Spleen (tissue), 11 donors: ENCODE measurements at regions not wholly inside any gene's neighbourhood (a gene's known extent, or its start where the extent isn't known, plus 50 kb on each side); places are given as distances from the start of the nearest gene placed in this dataset.
"Not testable (repeated sequence)": the region's sequence is repeated elsewhere in the genome, so short reads cannot be mapped to it uniquely, and the experiment has no call there.

Source experiments
- DNase-seq: peaks from one replicate; pipeline ENCODE4 v3.0.0-alpha.2; 2020
- H3K27ac ChIP-seq, 8 donors: fragments of 200-600 bp; sonication (generic) in 7 of 8; 1 replicate in 4 of 8; 2 replicates in 4 of 8; pipeline versions ENCODE4 v1.5.0 to v1.8.0; 2016 to 2021; ENCODE audit warnings: inconsistent platforms in 4 of 8, mild to moderate bottlenecking in 4 of 8, moderate library complexity in 1 of 8
- H3K27me3 ChIP-seq, 7 donors: fragments of 200-600 bp; sonication (generic) in 6 of 7; replicated peaks in 1 of 7; 1 replicate in 4 of 7; 2 replicates in 3 of 7; pipeline versions ENCODE4 v1.5.0 to v1.8.0; 2016 to 2021; ENCODE audit warnings: inconsistent platforms in 3 of 7, mild to moderate bottlenecking in 1 of 7
- H3K36me3 ChIP-seq, 6 donors: fragments of 200-600 bp; sonication (generic) in 5 of 6; 1 replicate in 4 of 6; 2 replicates in 2 of 6; pipeline versions ENCODE4 v1.5.0 to v1.8.0; 2016 to 2021; ENCODE audit warnings: inconsistent platforms in 2 of 6
- H3K4me1 ChIP-seq, 6 donors: fragments of 200-600 bp; sonication (generic) in 5 of 6; 1 replicate in 3 of 6; 2 replicates in 3 of 6; pipeline versions ENCODE4 v1.5.0 to v1.8.0; 2016 to 2021; ENCODE audit warnings: inconsistent platforms in 3 of 6
- H3K4me3 ChIP-seq, 8 donors: fragments of 200-600 bp; sonication (generic) in 7 of 8; 1 replicate in 4 of 8; 2 replicates in 4 of 8; pipeline versions ENCODE4 v1.5.0 to v1.8.0; 2016 to 2021; ENCODE audit warnings: inconsistent platforms in 4 of 8, mild to moderate bottlenecking in 4 of 8, moderate library complexity in 2 of 8
- H3K9me3 ChIP-seq, 8 donors: fragments of 200-600 bp; sonication (generic) in 7 of 8; 1 replicate in 4 of 8; 2 replicates in 4 of 8; pipeline versions ENCODE4 v1.5.0 to v1.8.0; 2016 to 2021; ENCODE audit warnings: inconsistent platforms in 4 of 8
- POLR2A ChIP-seq, 3 donors: fragments of 450-650 bp; IDR thresholded peaks; one replicate each; pipeline ENCODE4 v1.5.1; 2017; ENCODE audit warnings: antibody characterized with exemption in 3 of 3, mild to moderate bottlenecking in 1 of 3
- POLR2AphosphoS5 ChIP-seq, 3 donors: sonication (generic); formaldehyde crosslinking; IDR thresholded peaks; one replicate each; pipeline ENCODE4 v1.5.1; 2017; ENCODE audit warnings: antibody characterized with exemption in 3 of 3
- WGBS, 5 donors: extraction: QIAGEN DNeasy Blood & Tissue Kit in 3 of 5; methylation state at CpG; one replicate each; pipeline versions ENCODE4 v1.1.5 to v1.1.7; 2013 to 2018; 5-methylcytosine and 5-hydroxymethylcytosine counted together
- intact Hi-C: fragments of 100-400 bp; cut with DNase I; formaldehyde crosslinking; loops from one replicate; pipeline ENCODE4 v1.15.0; 2023; ENCODE audit warnings: low total_unique reads
- TF ChIP-seq, protein P1 (sequence below), 11 experiments: fragments of 200-600 bp in 7 of 11; fragments of 450-650 bp in 4 of 11; sonication (generic) in 4 of 11; IDR thresholded peaks in 8 of 11; conservative IDR thresholded peaks in 3 of 11; 1 replicate in 7 of 11; 2 replicates in 4 of 11; pipeline versions ENCODE4 v1.4.0 to v1.8.0; 2016 to 2021; ENCODE audit warnings: antibody characterized with exemption in 11 of 11, inconsistent platforms in 4 of 11, mild to moderate bottlenecking in 1 of 11
- donor health status: healthy with polysubstance abuse.
- donor health status: DM: no; HTN: no; CAD: no; lungs with moderate emphysema.
- donor health status: DM: no; HTN: no; CAD: no.
- donor health status: Bipolar disorder and iron deficiency.
- donor health status: healthy.
- donor health status: DM: no; HTN: no; CAD: no.
- donor health status: DM: yes; HTN: yes; CAD: no.

DNA sequence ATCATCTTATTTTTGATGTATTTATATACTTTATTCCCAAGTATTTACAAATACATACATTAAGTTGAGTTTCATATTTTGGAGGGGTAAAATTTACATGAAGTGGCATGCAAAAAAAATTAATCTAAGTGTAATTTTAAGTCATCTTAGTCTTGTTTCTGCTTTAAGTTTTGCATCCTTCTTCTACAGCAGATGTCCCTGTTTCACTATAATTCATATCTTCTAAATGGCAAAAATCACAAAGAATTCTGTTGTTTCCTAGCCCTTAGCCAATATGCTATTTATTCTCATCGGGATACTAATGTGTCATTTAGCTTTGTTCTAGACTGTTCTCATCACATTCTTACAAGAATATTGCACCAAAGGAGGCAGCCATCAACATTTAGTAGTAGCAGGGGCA is 831.9 kb downstream of the GBE1 start:
- Histone ChIP-seq H3K27me3 (no peaks in the 10 kb centered on the region), H3K27ac (no peak overlapping the region), H3K36me3 (no peaks in the 10 kb centered on the region), H3K4me3 (no peak overlapping the region), H3K9me3 (peaks cover 0 to 61% (median 34%) of the 10 kb centered on the region in 8 donors), H3K4me1 (no peaks in the 10 kb centered on the region)
- DNase-seq: no peak
- WGBS, 5 donors: 88 to 95% (median 91%) methylated on average over 1 of the region's 1 CpG
- TF ChIP-seq POLR2A (IDR thresholded peaks at IDR 0.05) (no peak), POLR2AphosphoS5 (IDR thresholded peaks at IDR 0.05) (no peak)
- TF ChIP-seq, protein P1, sequence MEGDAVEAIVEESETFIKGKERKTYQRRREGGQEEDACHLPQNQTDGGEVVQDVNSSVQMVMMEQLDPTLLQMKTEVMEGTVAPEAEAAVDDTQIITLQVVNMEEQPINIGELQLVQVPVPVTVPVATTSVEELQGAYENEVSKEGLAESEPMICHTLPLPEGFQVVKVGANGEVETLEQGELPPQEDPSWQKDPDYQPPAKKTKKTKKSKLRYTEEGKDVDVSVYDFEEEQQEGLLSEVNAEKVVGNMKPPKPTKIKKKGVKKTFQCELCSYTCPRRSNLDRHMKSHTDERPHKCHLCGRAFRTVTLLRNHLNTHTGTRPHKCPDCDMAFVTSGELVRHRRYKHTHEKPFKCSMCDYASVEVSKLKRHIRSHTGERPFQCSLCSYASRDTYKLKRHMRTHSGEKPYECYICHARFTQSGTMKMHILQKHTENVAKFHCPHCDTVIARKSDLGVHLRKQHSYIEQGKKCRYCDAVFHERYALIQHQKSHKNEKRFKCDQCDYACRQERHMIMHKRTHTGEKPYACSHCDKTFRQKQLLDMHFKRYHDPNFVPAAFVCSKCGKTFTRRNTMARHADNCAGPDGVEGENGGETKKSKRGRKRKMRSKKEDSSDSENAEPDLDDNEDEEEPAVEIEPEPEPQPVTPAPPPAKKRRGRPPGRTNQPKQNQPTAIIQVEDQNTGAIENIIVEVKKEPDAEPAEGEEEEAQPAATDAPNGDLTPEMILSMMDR (IDR thresholded peaks at IDR 0.05 in 8 of 11, conservative IDR thresholded peaks at IDR 0.05 in 3 of 11): no peak
- intact Hi-C loops: no loop called here

GRCh38 chr3:80914854-80915253 is 846.6 kb downstream of the GBE1 start:
- no peak for DNase-seq
- Histone ChIP-seq H3K36me3 (no peaks in the 10 kb centered on the region), H3K4me1 (no peaks in the 10 kb centered on the region), H3K27ac (no peak overlapping the region), H3K27me3 (no peaks in the 10 kb centered on the region), H3K4me3 (no peak overlapping the region), H3K9me3 (peaks cover 0 to 16% (median 6%) of the 10 kb centered on the region in 8 donors)
- no peak for TF ChIP-seq POLR2A (IDR thresholded peaks at IDR 0.05)
- TF ChIP-seq POLR2AphosphoS5 (IDR thresholded peaks at IDR 0.05): no peak
- TF ChIP-seq, protein P1 (IDR thresholded peaks at IDR 0.05 in 8 of 11, conservative IDR thresholded peaks at IDR 0.05 in 3 of 11): no peak
- 80 to 89% (median 81%) methylated on average over 4 of the region's 4 CpGs for WGBS, 5 donors
- intact Hi-C loops: no loop called here

DNA sequence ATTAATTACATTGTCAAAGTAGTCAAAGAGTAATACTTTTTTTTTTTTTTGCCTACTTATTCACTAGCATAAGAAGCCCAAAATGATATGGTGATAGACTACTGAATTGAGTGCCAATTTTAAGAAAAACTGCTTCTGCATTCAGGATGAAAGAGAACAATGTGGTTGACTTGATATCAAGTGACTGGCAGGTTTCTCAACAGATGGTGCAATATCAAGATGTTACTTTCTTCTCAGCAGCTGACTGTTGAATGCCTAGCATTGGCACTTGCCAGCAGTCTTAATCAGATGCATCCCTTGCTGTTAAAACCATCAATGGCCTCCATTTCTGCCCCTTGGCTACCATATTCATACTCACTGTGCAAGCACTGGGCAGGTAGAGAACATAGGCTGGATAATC is 863.2 kb downstream of the GBE1 start:
- no peak for DNase-seq
- H3K4me1 ChIP-seq: no peaks in the 10 kb centered on the region
- no peaks in the 10 kb centered on the region for H3K27me3 ChIP-seq
- intact Hi-C loops: no loop called here
- peaks cover 0 to 23% (median 10%) of the 10 kb centered on the region in 8 donors for H3K9me3 ChIP-seq
- TF ChIP-seq POLR2AphosphoS5 (IDR thresholded peaks at IDR 0.05) (no peak), POLR2A (IDR thresholded peaks at IDR 0.05) (no peak)
- TF ChIP-seq, protein P1 (IDR thresholded peaks at IDR 0.05 in 8 of 11, conservative IDR thresholded peaks at IDR 0.05 in 3 of 11): no peak
- no peak overlapping the region for H3K4me3 ChIP-seq
- H3K27ac ChIP-seq: no peak overlapping the region
- no peaks in the 10 kb centered on the region for H3K36me3 ChIP-seq

DNA sequence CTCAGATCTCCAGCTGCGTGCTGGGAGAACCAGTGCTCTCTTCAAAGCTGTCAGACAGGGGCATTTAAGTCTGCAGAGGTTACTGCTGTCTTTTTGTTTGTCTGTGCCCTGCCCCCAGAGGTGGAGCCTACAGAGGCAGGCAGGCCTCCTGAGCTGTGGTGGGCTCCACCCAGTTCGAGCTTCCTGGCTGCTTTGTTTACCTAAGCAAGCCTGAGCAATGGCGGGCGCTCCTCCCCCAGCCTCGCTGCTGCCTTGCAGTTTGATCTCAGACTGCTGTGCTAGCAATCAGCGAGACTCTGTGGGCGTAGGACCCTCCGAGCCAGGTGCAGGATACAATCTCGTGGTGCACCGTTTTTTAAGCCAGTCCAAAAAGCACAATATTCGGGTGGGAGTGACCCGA is 864.4 kb downstream of the GBE1 start:
- DNase-seq, H3K27me3 ChIP-seq: not testable (repeated sequence)
- WGBS, 5 donors: 72 to 82% (median 77%) methylated on average over 4 to 12 of the region's 12 CpGs

GRCh38 chr3:80890571-80890970 is 870.9 kb downstream of the GBE1 start:
- no peaks in the 10 kb centered on the region for H3K4me1 ChIP-seq
- no peak overlapping the region for H3K4me3 ChIP-seq
- H3K27me3 ChIP-seq: no peaks in the 10 kb centered on the region
- intact Hi-C loops: no loop called here
- TF ChIP-seq POLR2AphosphoS5 (IDR thresholded peaks at IDR 0.05) (no peak), POLR2A (IDR thresholded peaks at IDR 0.05) (no peak)
- TF ChIP-seq, protein P1 (IDR thresholded peaks at IDR 0.05 in 8 of 11, conservative IDR thresholded peaks at IDR 0.05 in 3 of 11): no peak
- H3K36me3 ChIP-seq: no peaks in the 10 kb centered on the region
- no peak for DNase-seq
- no peak overlapping the region for H3K27ac ChIP-seq
- 76 to 90% (median 82%) methylated on average over 2 of the region's 2 CpGs for WGBS, 5 donors
- peaks cover 0 to 28% (median 19%) of the 10 kb centered on the region in 8 donors for H3K9me3 ChIP-seq

More for the DNA sequence above, 864.4 kb downstream of the GBE1 start:
- H3K4me3 ChIP-seq, H3K27ac ChIP-seq, H3K4me1 ChIP-seq, intact Hi-C loops, H3K36me3 ChIP-seq: not testable (repeated sequence)
- peaks cover 0 to 23% (median 10%) of the 10 kb centered on the region in 8 donors for H3K9me3 ChIP-seq
